ENCODE measurements at regions not wholly inside any gene's neighbourhood (a gene's known extent, or its start where the extent isn't known, plus 50 kb on each side); places are given as distances from the start of the nearest gene placed in this dataset.

DNA sequence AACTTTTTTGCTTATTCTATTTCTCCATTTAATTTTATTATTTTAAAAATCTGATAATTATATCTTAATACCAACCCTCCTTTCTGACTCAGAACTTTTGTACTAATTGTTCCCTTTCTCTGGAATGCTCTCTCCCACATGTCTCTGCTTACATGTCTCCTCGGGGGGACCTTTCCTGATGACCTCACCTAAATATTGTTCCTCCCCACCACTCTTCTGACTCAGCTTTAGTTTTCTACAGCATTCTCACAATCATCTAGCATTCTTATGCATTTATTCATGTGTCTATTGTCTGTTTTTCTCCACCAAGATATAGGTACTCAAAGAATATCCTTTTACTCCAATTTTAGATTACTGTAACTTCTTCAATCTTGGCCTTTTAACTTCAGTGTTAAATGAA is 128.7 kb downstream of the MSL3 start:
- Histone ChIP-seq H3K79me2 (ENCODE audit: insufficient read depth, low read length) (no peaks in the 10 kb centered on the region), H3K9ac (ENCODE audit: insufficient read depth, low read length, poor library complexity, severe bottlenecking) (no peak overlapping the region), H4K20me1 (ENCODE audit: insufficient read depth, low read length) (no peaks in the 10 kb centered on the region), H3K9me3 (replicated peaks in 1 of 2; ENCODE audit: control insufficient read depth in 1 of 2, insufficient read depth in 1 of 2, low read length in 2 of 2) (no peaks in the 10 kb centered on the region), H3K4me1 (ENCODE audit: control insufficient read depth in 1 of 2, insufficient read depth in 2 of 2, low read length in 2 of 2) (no peaks in the 10 kb centered on the region), H3K4me3 (replicated peaks in 1 of 3; ENCODE audit: low read depth in 2 of 3, low read length in 3 of 3) (no peak overlapping the region), H3K4me2 (replicated peaks; ENCODE audit: extremely low read depth, low read length, poor library complexity, severe bottlenecking) (no peak overlapping the region), H2AFZ (ENCODE audit: insufficient read depth, low read depth, low read length, poor library complexity, severe bottlenecking) (no peak overlapping the region), H3K27me3 (ENCODE audit: control insufficient read depth in 2 of 2, insufficient read depth in 2 of 2, low read length in 2 of 2) (no peaks in the 10 kb centered on the region), H3K27ac (ENCODE audit: low read depth in 1 of 2, low read length in 2 of 2) (no peak overlapping the region), H3K36me3 (replicated peaks in 1 of 2; ENCODE audit: control insufficient read depth in 1 of 2, insufficient read depth in 2 of 2, low read length in 2 of 2) (no peaks in the 10 kb centered on the region)
- peaks cover 0 to 1% (median 0%) of the 10 kb centered on the region in 3 donors for H3K27me3 Mint-ChIP-seq (ENCODE audit: low read depth in 3 of 3)
- H3K4me1 Mint-ChIP-seq, result peaks cover 5% of the 10 kb centered on the region
- H3K27ac Mint-ChIP-seq, result no peak overlapping the region
- TF ChIP-seq, protein P1, sequence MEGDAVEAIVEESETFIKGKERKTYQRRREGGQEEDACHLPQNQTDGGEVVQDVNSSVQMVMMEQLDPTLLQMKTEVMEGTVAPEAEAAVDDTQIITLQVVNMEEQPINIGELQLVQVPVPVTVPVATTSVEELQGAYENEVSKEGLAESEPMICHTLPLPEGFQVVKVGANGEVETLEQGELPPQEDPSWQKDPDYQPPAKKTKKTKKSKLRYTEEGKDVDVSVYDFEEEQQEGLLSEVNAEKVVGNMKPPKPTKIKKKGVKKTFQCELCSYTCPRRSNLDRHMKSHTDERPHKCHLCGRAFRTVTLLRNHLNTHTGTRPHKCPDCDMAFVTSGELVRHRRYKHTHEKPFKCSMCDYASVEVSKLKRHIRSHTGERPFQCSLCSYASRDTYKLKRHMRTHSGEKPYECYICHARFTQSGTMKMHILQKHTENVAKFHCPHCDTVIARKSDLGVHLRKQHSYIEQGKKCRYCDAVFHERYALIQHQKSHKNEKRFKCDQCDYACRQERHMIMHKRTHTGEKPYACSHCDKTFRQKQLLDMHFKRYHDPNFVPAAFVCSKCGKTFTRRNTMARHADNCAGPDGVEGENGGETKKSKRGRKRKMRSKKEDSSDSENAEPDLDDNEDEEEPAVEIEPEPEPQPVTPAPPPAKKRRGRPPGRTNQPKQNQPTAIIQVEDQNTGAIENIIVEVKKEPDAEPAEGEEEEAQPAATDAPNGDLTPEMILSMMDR (IDR thresholded peaks at IDR 0.05), result no peak
- H3K4me3 Mint-ChIP-seq, result no peak overlapping the region
- no peaks in the 10 kb centered on the region for H3K36me3 Mint-ChIP-seq
- peaks cover 0 to 2% (median 0%) of the 10 kb centered on the region in 7 donors for H3K9me3 Mint-ChIP-seq
- WGBS (ENCODE audit: insufficient coverage), result 100% methylated on average over 1 of the region's 1 CpG
- no peak for DNase-seq
- intact Hi-C loops (cut with micrococcal nuclease), result no loop called here

DNA sequence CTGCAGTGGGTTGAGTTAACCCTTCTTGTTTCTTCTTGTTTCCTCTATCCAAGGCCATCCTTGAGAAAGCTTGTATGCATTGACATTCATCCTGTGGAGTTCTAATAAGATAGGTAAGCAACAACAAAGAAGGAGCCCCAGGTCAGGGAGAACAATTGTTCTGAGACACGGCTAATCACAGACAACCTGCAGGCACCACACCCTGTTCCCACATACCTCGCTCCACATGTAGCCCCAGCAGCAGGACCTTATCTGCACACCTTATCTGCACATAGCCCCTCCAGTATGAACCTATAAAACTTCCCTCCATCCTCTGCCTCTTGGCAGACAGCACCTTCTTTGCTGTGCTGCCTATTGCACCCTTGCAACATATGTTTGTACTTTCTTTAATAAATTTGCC is 129.1 kb downstream of the MSL3 start:
- H3K9me3 ChIP-seq (replicated peaks in 1 of 2; ENCODE audit: control insufficient read depth in 1 of 2, insufficient read depth in 1 of 2, low read length in 2 of 2), result no peaks in the 10 kb centered on the region
- TF ChIP-seq, protein P1 (IDR thresholded peaks at IDR 0.05), result no peak
- H3K27me3 ChIP-seq (ENCODE audit: control insufficient read depth in 2 of 2, insufficient read depth in 2 of 2, low read length in 2 of 2), result no peaks in the 10 kb centered on the region
- DNase-seq, result no peak
- Mint-ChIP-seq H3K9me3 (peaks cover 0 to 2% (median 0%) of the 10 kb centered on the region in 7 donors), H3K27me3 (ENCODE audit: low read depth in 3 of 3) (peaks cover 0 to under 1% (median 0%) of the 10 kb centered on the region in 3 donors), H3K4me1 (peaks cover 9% of the 10 kb centered on the region), H3K27ac (no peak overlapping the region), H3K36me3 (no peaks in the 10 kb centered on the region), H3K4me3 (no peak overlapping the region)
- no peaks in the 10 kb centered on the region for H3K4me1 ChIP-seq (ENCODE audit: control insufficient read depth in 1 of 2, insufficient read depth in 2 of 2, low read length in 2 of 2)
- no peak overlapping the region for H3K27ac ChIP-seq (ENCODE audit: low read depth in 1 of 2, low read length in 2 of 2)
- no peak overlapping the region for H3K4me2 ChIP-seq (replicated peaks; ENCODE audit: extremely low read depth, low read length, poor library complexity, severe bottlenecking)
- H3K9ac ChIP-seq (ENCODE audit: insufficient read depth, low read length, poor library complexity, severe bottlenecking), result no peak overlapping the region
- H4K20me1 ChIP-seq (ENCODE audit: insufficient read depth, low read length), result no peaks in the 10 kb centered on the region
- H3K36me3 ChIP-seq (replicated peaks in 1 of 2; ENCODE audit: control insufficient read depth in 1 of 2, insufficient read depth in 2 of 2, low read length in 2 of 2), result no peaks in the 10 kb centered on the region
- WGBS (ENCODE audit: insufficient coverage), result 100% methylated on average over 1 of the region's 2 CpGs
- H2AFZ ChIP-seq (ENCODE audit: insufficient read depth, low read depth, low read length, poor library complexity, severe bottlenecking), result no peak overlapping the region
- H3K4me3 ChIP-seq (replicated peaks in 1 of 3; ENCODE audit: low read depth in 2 of 3, low read length in 3 of 3), result no peak overlapping the region
- no peaks in the 10 kb centered on the region for H3K79me2 ChIP-seq (ENCODE audit: insufficient read depth, low read length)
- intact Hi-C loops (cut with micrococcal nuclease), result no loop called here
